ENCODE measurements at regions not wholly inside any gene's neighbourhood (a gene's known extent, or its start where the extent isn't known, plus 50 kb on each side); places are given as distances from the start of the nearest gene placed in this dataset.
"Not testable (repeated sequence)": the region's sequence is repeated elsewhere in the genome, so short reads cannot be mapped to it uniquely, and the experiment has no call there.

GRCh38 chr4:128758314-128758922, 51.1 kb upstream of the JADE1 start:
- no peaks in the 10 kb centered on the region for H3K36me3 Mint-ChIP-seq (ENCODE audit: low read depth)
- no peak overlapping the region for H3K27ac Mint-ChIP-seq
- H3K4me3 Mint-ChIP-seq, result no peak overlapping the region
- H3K27me3 Mint-ChIP-seq (ENCODE audit: low read depth), result no peaks in the 10 kb centered on the region
- no peaks in the 10 kb centered on the region for H3K9me3 Mint-ChIP-seq
- H3K4me1 Mint-ChIP-seq (ENCODE audit: low read depth), result no peaks in the 10 kb centered on the region

GRCh38 chr4:128757712-128758111, 51.8 kb upstream of the JADE1 start:
- Mint-ChIP-seq H3K9me3 (no peaks in the 10 kb centered on the region), H3K36me3 (ENCODE audit: low read depth) (no peaks in the 10 kb centered on the region), H3K4me3 (no peak overlapping the region), H3K27me3 (ENCODE audit: low read depth) (no peaks in the 10 kb centered on the region), H3K4me1 (ENCODE audit: low read depth) (no peaks in the 10 kb centered on the region), H3K27ac (no peak overlapping the region)

- H3K9me3 Mint-ChIP-seq, result no peaks in the 10 kb centered on the region
- no peak overlapping the region for H3K4me3 Mint-ChIP-seq
- H3K27me3 Mint-ChIP-seq (ENCODE audit: low read depth), result no peaks in the 10 kb centered on the region
- H3K4me1 Mint-ChIP-seq (ENCODE audit: low read depth), result no peaks in the 10 kb centered on the region
- H3K36me3 Mint-ChIP-seq (ENCODE audit: low read depth), result no peaks in the 10 kb centered on the region
- no peak overlapping the region for H3K27ac Mint-ChIP-seq
These were observed 58.1 kb upstream of the JADE1 start for GRCh38 chr4:128751354-128751753.

- H3K9me3 Mint-ChIP-seq; H3K27me3 Mint-ChIP-seq (ENCODE audit: low read depth); H3K36me3 Mint-ChIP-seq (ENCODE audit: low read depth); H3K4me3 Mint-ChIP-seq; H3K27ac Mint-ChIP-seq; H3K4me1 Mint-ChIP-seq (ENCODE audit: low read depth): not testable (repeated sequence)
These were observed 67.8 kb upstream of the JADE1 start for GRCh38 chr4:128741748-128742147.

GRCh38 chr4:128737098-128737513, 72.4 kb upstream of the JADE1 start:
- Mint-ChIP-seq H3K9me3 (no peaks in the 10 kb centered on the region), H3K27me3 (ENCODE audit: low read depth) (no peaks in the 10 kb centered on the region), H3K4me3 (no peak overlapping the region), H3K36me3 (ENCODE audit: low read depth) (no peaks in the 10 kb centered on the region), H3K27ac (no peak overlapping the region), H3K4me1 (ENCODE audit: low read depth) (no peaks in the 10 kb centered on the region)

GRCh38 chr4:128735714-128736113, 73.8 kb upstream of the JADE1 start:
- H3K9me3 Mint-ChIP-seq, result no peaks in the 10 kb centered on the region
- H3K4me1 Mint-ChIP-seq (ENCODE audit: low read depth), result no peaks in the 10 kb centered on the region
- H3K4me3 Mint-ChIP-seq, result no peak overlapping the region
- no peaks in the 10 kb centered on the region for H3K36me3 Mint-ChIP-seq (ENCODE audit: low read depth)
- H3K27ac Mint-ChIP-seq, result no peak overlapping the region
- no peaks in the 10 kb centered on the region for H3K27me3 Mint-ChIP-seq (ENCODE audit: low read depth)

GRCh38 chr4:128728190-128728589, 81.3 kb upstream of the JADE1 start:
- Mint-ChIP-seq H3K9me3 (no peaks in the 10 kb centered on the region), H3K36me3 (ENCODE audit: low read depth) (no peaks in the 10 kb centered on the region), H3K4me3 (no peak overlapping the region), H3K4me1 (ENCODE audit: low read depth) (no peaks in the 10 kb centered on the region), H3K27me3 (ENCODE audit: low read depth) (peaks cover 6% of the 10 kb centered on the region), H3K27ac (no peak overlapping the region)

- Mint-ChIP-seq H3K9me3 (no peaks in the 10 kb centered on the region), H3K27me3 (ENCODE audit: low read depth) (peaks cover 6% of the 10 kb centered on the region), H3K36me3 (ENCODE audit: low read depth) (no peaks in the 10 kb centered on the region), H3K4me3 (no peak overlapping the region), H3K4me1 (ENCODE audit: low read depth) (no peaks in the 10 kb centered on the region), H3K27ac (no peak overlapping the region)
These were observed 81.8 kb upstream of the JADE1 start for GRCh38 chr4:128727658-128728057.

GRCh38 chr4:128725405-128726055, 84.0 kb upstream of the JADE1 start:
- Mint-ChIP-seq H3K27me3 (ENCODE audit: low read depth) (peaks cover 6% of the 10 kb centered on the region), H3K27ac (no peak overlapping the region), H3K4me1 (ENCODE audit: low read depth) (no peaks in the 10 kb centered on the region), H3K9me3 (no peaks in the 10 kb centered on the region), H3K4me3 (no peak overlapping the region), H3K36me3 (ENCODE audit: low read depth) (no peaks in the 10 kb centered on the region)

- Mint-ChIP-seq H3K4me3 (no peak overlapping the region), H3K4me1 (ENCODE audit: low read depth) (no peaks in the 10 kb centered on the region), H3K9me3 (no peaks in the 10 kb centered on the region)
These were observed 86.6 kb upstream of the JADE1 start for GRCh38 chr4:128722911-128723310.

GRCh38 chr4:128721896-128722295, 87.6 kb upstream of the JADE1 start:
- Mint-ChIP-seq H3K4me1 (ENCODE audit: low read depth) (no peaks in the 10 kb centered on the region), H3K36me3 (ENCODE audit: low read depth) (no peaks in the 10 kb centered on the region), H3K4me3 (no peak overlapping the region), H3K27me3 (ENCODE audit: low read depth) (peaks cover 3% of the 10 kb centered on the region), H3K9me3 (no peaks in the 10 kb centered on the region), H3K27ac (no peak overlapping the region)

More at GRCh38 chr4:128722911-128723310, 86.6 kb upstream of the JADE1 start:
- Mint-ChIP-seq H3K27me3 (ENCODE audit: low read depth) (peaks cover 9% of the 10 kb centered on the region), H3K27ac (no peak overlapping the region), H3K36me3 (ENCODE audit: low read depth) (no peaks in the 10 kb centered on the region)

- Mint-ChIP-seq H3K4me3 (no peak overlapping the region), H3K27ac (no peak overlapping the region), H3K9me3 (no peaks in the 10 kb centered on the region)
These were observed 89.2 kb upstream of the JADE1 start for GRCh38 chr4:128720270-128720669.

GRCh38 chr4:128718768-128719167, 90.7 kb upstream of the JADE1 start:
- peaks cover 3% of the 10 kb centered on the region for H3K27me3 Mint-ChIP-seq (ENCODE audit: low read depth)
- H3K4me1 Mint-ChIP-seq (ENCODE audit: low read depth), result peaks cover 2% of the 10 kb centered on the region
- H3K4me3 Mint-ChIP-seq, result no peak overlapping the region
- H3K36me3 Mint-ChIP-seq (ENCODE audit: low read depth), result no peaks in the 10 kb centered on the region
- H3K27ac Mint-ChIP-seq, result no peak overlapping the region
- no peaks in the 10 kb centered on the region for H3K9me3 Mint-ChIP-seq

More at GRCh38 chr4:128720270-128720669, 89.2 kb upstream of the JADE1 start:
- no peaks in the 10 kb centered on the region for H3K4me1 Mint-ChIP-seq (ENCODE audit: low read depth)
- H3K27me3 Mint-ChIP-seq (ENCODE audit: low read depth), result peaks cover 3% of the 10 kb centered on the region
- H3K36me3 Mint-ChIP-seq (ENCODE audit: low read depth), result no peaks in the 10 kb centered on the region

- Mint-ChIP-seq H3K27ac (no peak overlapping the region), H3K27me3 (ENCODE audit: low read depth) (peaks cover 3% of the 10 kb centered on the region), H3K36me3 (ENCODE audit: low read depth) (no peaks in the 10 kb centered on the region), H3K4me3 (no peak overlapping the region), H3K4me1 (ENCODE audit: low read depth) (peaks cover 2% of the 10 kb centered on the region), H3K9me3 (no peaks in the 10 kb centered on the region)
These were observed 93.2 kb upstream of the JADE1 start for GRCh38 chr4:128716338-128716737.

GRCh38 chr4:128715616-128716015, 93.9 kb upstream of the JADE1 start:
- Mint-ChIP-seq H3K27ac (no peak overlapping the region), H3K9me3 (no peaks in the 10 kb centered on the region), H3K36me3 (ENCODE audit: low read depth) (no peaks in the 10 kb centered on the region), H3K4me3 (no peak overlapping the region), H3K27me3 (ENCODE audit: low read depth) (peaks cover 3% of the 10 kb centered on the region), H3K4me1 (ENCODE audit: low read depth) (peaks cover 2% of the 10 kb centered on the region)
